ENCODE measurements at regions not wholly inside any gene's neighbourhood (a gene's known extent, or its start where the extent isn't known, plus 50 kb on each side); places are given as distances from the start of the nearest gene placed in this dataset.

GRCh38 chr18:51545446-51545845 is 348.0 kb upstream of the MEX3C start:
- H3K4me1 ChIP-seq (replicated peaks), result no peaks in the 10 kb centered on the region
- H3K4me3 ChIP-seq, result no peak overlapping the region
- H3K27ac ChIP-seq, result no peak overlapping the region
- no peaks in the 10 kb centered on the region for H3K27me3 ChIP-seq (replicated peaks; ENCODE audit: insufficient read depth)
- no peaks in the 10 kb centered on the region for H3K36me3 ChIP-seq
- TF ChIP-seq CTCF (IDR thresholded peaks at IDR 0.05) (no peak), POLR2A (IDR thresholded peaks at IDR 0.05) (no peak), POLR2AphosphoS5 (IDR thresholded peaks at IDR 0.05) (no peak)
- DNase-seq (ENCODE audit: low spot score), result no peak
- H3K9me3 ChIP-seq, result no peaks in the 10 kb centered on the region
- 87% methylated on average over 4 of the region's 4 CpGs for WGBS
- intact Hi-C loops (cut with DNase I), result no loop called here

- Histone ChIP-seq H3K4me3 (no peak overlapping the region), H3K4me1 (replicated peaks) (no peaks in the 10 kb centered on the region), H3K27ac (no peak overlapping the region), H3K9me3 (no peaks in the 10 kb centered on the region), H3K36me3 (no peaks in the 10 kb centered on the region), H3K27me3 (replicated peaks; ENCODE audit: insufficient read depth) (no peaks in the 10 kb centered on the region)
- TF ChIP-seq CTCF (IDR thresholded peaks at IDR 0.05), result no peak
- TF ChIP-seq POLR2AphosphoS5 (IDR thresholded peaks at IDR 0.05), result no peak
- intact Hi-C loops (cut with DNase I), result no loop called here
- no peak for DNase-seq (ENCODE audit: low spot score)
- 46% methylated on average over 2 of the region's 2 CpGs for WGBS
Observed at GRCh38 chr18:51559198-51559901, 361.9 kb upstream of the MEX3C start.

- Histone ChIP-seq H3K27ac (no peak overlapping the region), H3K36me3 (no peaks in the 10 kb centered on the region), H3K4me3 (no peak overlapping the region), H3K9me3 (no peaks in the 10 kb centered on the region), H3K4me1 (replicated peaks) (no peaks in the 10 kb centered on the region), H3K27me3 (replicated peaks; ENCODE audit: insufficient read depth) (no peaks in the 10 kb centered on the region)
- TF ChIP-seq POLR2A (IDR thresholded peaks at IDR 0.05), result no peak
- no peak for TF ChIP-seq CTCF (IDR thresholded peaks at IDR 0.05)
- 52% methylated on average over 1 of the region's 1 CpG for WGBS
- intact Hi-C loops (cut with DNase I), result no loop called here
- no peak for DNase-seq (ENCODE audit: low spot score)
Observed at GRCh38 chr18:51559902-51560287, 362.4 kb upstream of the MEX3C start.

- no peaks in the 10 kb centered on the region for H3K4me1 ChIP-seq (replicated peaks)
- H3K36me3 ChIP-seq, result no peaks in the 10 kb centered on the region
- H3K4me3 ChIP-seq, result no peak overlapping the region
- H3K27ac ChIP-seq, result no peak overlapping the region
- intact Hi-C loops (cut with DNase I), result no loop called here
- H3K27me3 ChIP-seq (replicated peaks; ENCODE audit: insufficient read depth), result no peaks in the 10 kb centered on the region
- no peak for TF ChIP-seq POLR2A (IDR thresholded peaks at IDR 0.05)
- no peak for TF ChIP-seq POLR2AphosphoS5 (IDR thresholded peaks at IDR 0.05)
- TF ChIP-seq CTCF (IDR thresholded peaks at IDR 0.05), result no peak
- H3K9me3 ChIP-seq, result no peaks in the 10 kb centered on the region
- no peak for DNase-seq (ENCODE audit: low spot score)
- 76% methylated on average over 4 of the region's 4 CpGs for WGBS
Observed at GRCh38 chr18:51561821-51562220, 364.3 kb upstream of the MEX3C start.

GRCh38 chr18:51562866-51563265 is 365.4 kb upstream of the MEX3C start:
- intact Hi-C loops (cut with DNase I), result no loop called here
- no peak for DNase-seq (ENCODE audit: low spot score)
- Histone ChIP-seq H3K4me3 (no peak overlapping the region), H3K27me3 (replicated peaks; ENCODE audit: insufficient read depth) (no peaks in the 10 kb centered on the region), H3K9me3 (no peaks in the 10 kb centered on the region), H3K36me3 (no peaks in the 10 kb centered on the region), H3K27ac (no peak overlapping the region), H3K4me1 (replicated peaks) (no peaks in the 10 kb centered on the region)
- no peak for TF ChIP-seq POLR2AphosphoS5 (IDR thresholded peaks at IDR 0.05)
- 66% methylated on average over 5 of the region's 5 CpGs for WGBS
